A673 (cell line): ENCODE measurements at regions not wholly inside any gene's neighbourhood (a gene's known extent, or its start where the extent isn't known, plus 50 kb on each side); places are given as distances from the start of the nearest gene placed in this dataset.

Experiments
- BruUV-seq: library from RNA; stranded (reverse); fragments of 400-500 nt; replicated peaks from 2 replicates; lab custom pipeline; 2021; lab: Mats Ljungman, UMichigan
- CTCF ChIA-PET: fragments of 300-600 bp; sonication (Branson Sonifier 250); formaldehyde crosslinking; loops from one replicate; lab custom pipeline; 2022; ENCODE audit warnings: antibody characterized with exemption; lab: Charles Lee
- POLR2A ChIA-PET: fragments of 300-600 bp; sonication (Branson Sonifier 250); formaldehyde crosslinking; loops from one replicate; lab custom pipeline; 2022; ENCODE audit warnings: antibody characterized with exemption; ENCODE audit not compliant: low non-redundant PET; lab: Charles Lee
- DNase-seq: peaks from one replicate; pipeline ENCODE4 v3.0.0-alpha.2; 2015; ENCODE audit warnings: low spot score
- H3K27ac ChIP-seq: fragments of 200-600 bp; sonication (generic); 2 replicates; pipeline ENCODE4 v1.5.1; 2016; ENCODE audit warnings: mixed run types, low read depth, mild to moderate bottlenecking, mixed read lengths, antibody characterized with exemption, low read length; ENCODE audit not compliant: poor library complexity, severe bottlenecking
- H3K27me3 ChIP-seq: fragments of 200-600 bp; sonication (generic); replicated peaks from 2 replicates; pipeline ENCODE4 v1.6.1; 2017; ENCODE audit warnings: mixed run types, low read depth, mild to moderate bottlenecking, mixed read lengths, antibody characterized with exemption, low read length; ENCODE audit not compliant: insufficient read depth, poor library complexity
- H3K36me3 ChIP-seq: fragments of 200-600 bp; sonication (generic); 2 replicates; pipeline ENCODE4 v1.6.1; 2016; ENCODE audit warnings: mixed run types, mild to moderate bottlenecking, mixed read lengths, antibody characterized with exemption, low read length; ENCODE audit not compliant: insufficient read depth, poor library complexity, severe bottlenecking
- H3K4me1 ChIP-seq: fragments of 200-600 bp; sonication (generic); 2 replicates; pipeline ENCODE4 v1.6.1; 2017; ENCODE audit warnings: mixed run types, mild to moderate bottlenecking, mixed read lengths, antibody characterized with exemption, low read length; ENCODE audit not compliant: insufficient read depth, poor library complexity, severe bottlenecking
- H3K4me3 ChIP-seq: fragments of 200-600 bp; sonication (generic); 2 replicates; pipeline ENCODE4 v1.5.1; 2016; ENCODE audit warnings: low read depth, mixed run types, mild to moderate bottlenecking, mixed read lengths, low read length; ENCODE audit not compliant: poor library complexity, severe bottlenecking
- H3K9me3 ChIP-seq: fragments of 200-600 bp; sonication (generic); 2 replicates; pipeline ENCODE4 v1.6.1; 2016; ENCODE audit warnings: mixed run types, low read depth, mild to moderate bottlenecking, mixed read lengths, antibody characterized with exemption, low read length; ENCODE audit not compliant: poor library complexity, severe bottlenecking
- EZH2 ChIP-seq: fragments of 200-600 bp; sonication (generic); IDR thresholded peaks from 2 replicates; pipeline ENCODE4 v1.6.1; 2017; ENCODE audit warnings: borderline replicate concordance, low read depth, mild to moderate bottlenecking, mixed read lengths, antibody characterized with exemption, low read length; ENCODE audit not compliant: poor library complexity, severe bottlenecking
- intact Hi-C: fragments of 100-400 bp; cut with micrococcal nuclease; formaldehyde crosslinking; loops from one replicate; pipeline ENCODE4 v1.10.0; 2022; ENCODE audit not compliant: unreplicated experiment
- TF ChIP-seq, protein P1 (sequence below): fragments of 300-800, 200-600 bp; sonication (generic); conservative IDR thresholded peaks from 2 replicates; pipeline ENCODE4 v1.5.1; 2017; ENCODE audit warnings: low read depth, mild to moderate bottlenecking, antibody characterized with exemption, low read length, moderate library complexity, mixed read lengths

DNA sequence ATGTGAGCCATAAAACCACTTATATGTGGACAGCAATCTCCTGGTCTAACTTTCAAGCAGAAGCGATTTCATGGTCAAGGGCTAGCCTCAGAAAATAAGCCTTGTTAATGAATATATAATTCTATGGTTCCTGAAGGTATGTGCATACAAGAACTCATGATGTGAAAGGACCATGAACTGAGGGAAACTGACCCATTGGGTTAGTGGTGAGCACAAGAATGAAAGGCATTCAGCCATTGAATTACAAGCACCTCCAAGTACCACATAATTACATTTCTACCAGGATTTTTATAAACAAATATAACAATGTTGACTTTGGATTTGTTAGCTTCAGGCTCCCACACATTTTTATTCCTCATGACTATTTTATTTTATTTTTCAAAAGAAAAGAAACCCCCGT is 459.0 kb downstream of the TLE4 start:
- intact Hi-C loops = no loop called here
- BruUV-seq = no TSS peak
- Histone ChIP-seq H3K4me1 (no peaks in the 10 kb centered on the region), H3K27ac (no peak overlapping the region), H3K9me3 (no peaks in the 10 kb centered on the region), H3K36me3 (no peaks in the 10 kb centered on the region), H3K27me3 (no peaks in the 10 kb centered on the region), H3K4me3 (no peak overlapping the region)
- CTCF ChIA-PET = no interaction called here
- POLR2A ChIA-PET = no interaction called here
- no peak for TF ChIP-seq EZH2
- TF ChIP-seq, protein P1, sequence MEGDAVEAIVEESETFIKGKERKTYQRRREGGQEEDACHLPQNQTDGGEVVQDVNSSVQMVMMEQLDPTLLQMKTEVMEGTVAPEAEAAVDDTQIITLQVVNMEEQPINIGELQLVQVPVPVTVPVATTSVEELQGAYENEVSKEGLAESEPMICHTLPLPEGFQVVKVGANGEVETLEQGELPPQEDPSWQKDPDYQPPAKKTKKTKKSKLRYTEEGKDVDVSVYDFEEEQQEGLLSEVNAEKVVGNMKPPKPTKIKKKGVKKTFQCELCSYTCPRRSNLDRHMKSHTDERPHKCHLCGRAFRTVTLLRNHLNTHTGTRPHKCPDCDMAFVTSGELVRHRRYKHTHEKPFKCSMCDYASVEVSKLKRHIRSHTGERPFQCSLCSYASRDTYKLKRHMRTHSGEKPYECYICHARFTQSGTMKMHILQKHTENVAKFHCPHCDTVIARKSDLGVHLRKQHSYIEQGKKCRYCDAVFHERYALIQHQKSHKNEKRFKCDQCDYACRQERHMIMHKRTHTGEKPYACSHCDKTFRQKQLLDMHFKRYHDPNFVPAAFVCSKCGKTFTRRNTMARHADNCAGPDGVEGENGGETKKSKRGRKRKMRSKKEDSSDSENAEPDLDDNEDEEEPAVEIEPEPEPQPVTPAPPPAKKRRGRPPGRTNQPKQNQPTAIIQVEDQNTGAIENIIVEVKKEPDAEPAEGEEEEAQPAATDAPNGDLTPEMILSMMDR = no peak
- no peak for DNase-seq

DNA sequence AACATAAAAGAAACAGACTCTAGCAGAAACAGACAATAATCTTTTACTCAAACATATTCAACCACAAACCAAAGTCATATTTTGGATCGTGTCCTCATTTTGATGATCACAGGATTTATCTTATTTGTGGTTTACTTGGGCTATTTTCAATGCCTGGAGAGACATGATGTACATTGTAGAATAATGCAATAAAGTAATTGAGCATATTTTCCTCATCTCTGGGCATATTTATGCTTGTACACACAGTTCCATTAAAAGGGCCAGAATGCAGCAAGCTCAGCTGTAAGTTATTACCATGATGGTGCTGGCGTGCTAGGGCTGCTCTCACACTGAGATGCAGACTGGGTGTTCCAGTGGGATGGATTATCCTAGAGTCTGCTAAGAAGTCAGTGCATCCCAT is 456.7 kb downstream of the TLE4 start:
- ChIA-PET CTCF (no interaction called here), POLR2A (no interaction called here)
- no peaks in the 10 kb centered on the region for H3K4me1 ChIP-seq
- no peak overlapping the region for H3K4me3 ChIP-seq
- H3K36me3 ChIP-seq = no peaks in the 10 kb centered on the region
- no peak overlapping the region for H3K27ac ChIP-seq
- no peaks in the 10 kb centered on the region for H3K9me3 ChIP-seq
- TF ChIP-seq, protein P1 = no peak
- no peak for TF ChIP-seq EZH2
- no peaks in the 10 kb centered on the region for H3K27me3 ChIP-seq
- no TSS peak for BruUV-seq
- intact Hi-C loops = no loop called here
- no peak for DNase-seq

DNA sequence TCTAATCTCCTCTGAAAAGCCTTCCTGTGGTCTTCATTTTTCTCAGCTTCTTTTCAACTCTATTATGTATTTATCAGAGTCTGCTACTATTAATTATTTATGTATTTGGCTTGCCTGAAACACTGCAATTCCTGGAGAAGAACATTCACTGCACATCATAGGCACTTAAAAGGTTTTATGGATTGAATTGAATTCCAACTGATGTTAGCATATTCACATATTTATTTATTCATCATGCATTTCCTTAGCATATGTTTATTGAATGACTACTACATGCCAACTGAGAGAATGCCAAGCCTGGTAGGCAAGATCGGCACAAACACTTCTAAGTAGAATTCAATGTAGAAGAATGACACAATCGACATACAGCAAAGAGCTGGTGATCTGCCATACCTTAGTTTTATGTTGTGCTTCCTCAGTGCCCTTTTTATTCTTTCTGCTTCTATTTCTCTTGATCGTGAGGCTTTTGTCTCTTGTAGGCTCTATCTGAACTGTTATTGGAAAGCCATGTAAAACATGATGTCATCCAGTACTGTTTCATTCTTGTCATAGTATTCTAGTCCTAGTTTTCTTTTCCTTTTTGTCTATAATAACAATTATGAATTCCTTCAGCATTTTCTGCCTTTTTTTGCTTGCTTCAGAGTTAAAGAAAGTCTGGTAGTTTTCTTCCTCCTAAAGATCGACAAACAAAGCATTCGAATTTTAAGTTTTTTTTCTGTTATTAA is 454.2 kb downstream of the TLE4 start:
- TF ChIP-seq EZH2 = no peak
- TF ChIP-seq, protein P1 = no peak
- no peaks in the 10 kb centered on the region for H3K4me1 ChIP-seq
- POLR2A ChIA-PET = no interaction called here
- H3K9me3 ChIP-seq = no peaks in the 10 kb centered on the region
- H3K27me3 ChIP-seq = no peaks in the 10 kb centered on the region
- CTCF ChIA-PET = no interaction called here
- BruUV-seq = no TSS peak
- H3K36me3 ChIP-seq = no peaks in the 10 kb centered on the region
- intact Hi-C loops = no loop called here
- DNase-seq = no peak
- no peak overlapping the region for H3K27ac ChIP-seq
- H3K4me3 ChIP-seq = no peak overlapping the region
